ENCODE measurements at regions not wholly inside any gene's neighbourhood (a gene's known extent, or its start where the extent isn't known, plus 50 kb on each side); places are given as distances from the start of the nearest gene placed in this dataset.

DNA sequence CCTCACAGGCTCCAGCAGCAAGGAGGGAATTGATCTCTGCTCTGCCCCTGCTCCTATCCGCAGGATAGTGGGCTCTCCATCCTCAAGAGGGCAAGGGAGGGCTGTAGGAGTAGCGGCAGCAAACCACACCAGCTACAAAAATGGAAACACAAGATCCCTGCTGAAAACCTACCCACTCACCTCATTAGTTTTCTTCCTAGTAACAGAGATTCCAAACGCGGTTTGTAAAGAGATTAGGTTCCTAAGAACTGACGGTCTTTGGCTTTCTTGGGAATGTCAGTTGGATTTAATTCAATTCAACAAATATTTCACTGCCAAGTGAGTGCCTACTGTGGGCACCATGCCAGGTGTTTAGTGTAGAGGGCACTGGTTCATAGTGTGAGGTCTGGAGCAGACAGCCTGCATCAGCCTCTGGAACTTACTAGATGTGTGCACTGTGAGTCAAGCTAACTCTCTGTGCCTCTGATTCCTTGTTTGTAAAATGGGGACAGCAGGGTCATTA lies 84.7 kb downstream of the MRPL46 start:
- no peak for DNase-seq (ENCODE audit: low read depth in 2 of 2)

DNA sequence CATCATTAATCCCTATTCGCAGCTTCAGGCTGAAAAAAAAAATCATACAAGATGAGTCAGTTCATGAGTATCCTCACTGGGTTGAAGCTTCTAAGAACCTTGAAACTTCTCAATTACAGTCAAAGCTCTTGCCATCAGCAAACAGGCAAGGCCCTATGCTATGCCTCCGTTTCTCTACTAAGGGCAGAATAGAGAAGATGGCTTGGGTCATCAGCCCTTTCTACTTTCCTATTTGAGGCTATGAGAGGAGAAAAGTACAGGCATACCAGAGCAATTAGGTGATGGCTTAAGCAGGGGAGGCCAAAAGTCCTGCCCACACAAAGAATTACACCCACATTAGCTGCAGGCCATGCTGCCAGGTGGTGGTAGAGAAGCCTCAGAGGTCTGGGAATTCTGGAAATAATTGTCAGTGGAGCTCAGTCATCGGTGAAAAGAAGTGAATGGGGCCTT lies 89.0 kb downstream of the MRPL46 start:
- no peak for DNase-seq (ENCODE audit: low read depth in 2 of 2)

GRCh38 chr15:88377509-88377908 lies 89.7 kb downstream of the MRPL46 start:
- DNase-seq (ENCODE audit: low read depth in 2 of 2), result no peak

GRCh38 chr15:88376574-88377174 lies 90.5 kb downstream of the MRPL46 start:
- no peak for DNase-seq (ENCODE audit: low read depth in 2 of 2)

- DNase-seq (ENCODE audit: low read depth in 2 of 2), result peak; percentile 73 to 79
Observed at GRCh38 chr15:88375234-88375927, 91.8 kb downstream of the MRPL46 start.

- no peak for DNase-seq (ENCODE audit: low read depth in 2 of 2)
Observed at GRCh38 chr15:88365124-88365523, 102.1 kb downstream of the MRPL46 start.

GRCh38 chr15:88348579-88349230 lies 92.2 kb upstream of the NTRK3 start:
- DNase-seq (ENCODE audit: low read depth in 2 of 2), result no peak

GRCh38 chr15:88345962-88346361 lies 89.4 kb upstream of the NTRK3 start:
- no peak for DNase-seq (ENCODE audit: low read depth in 2 of 2)

- no peak for DNase-seq (ENCODE audit: low read depth in 2 of 2)
Observed at GRCh38 chr15:88344786-88345185, 88.2 kb upstream of the NTRK3 start.

DNA sequence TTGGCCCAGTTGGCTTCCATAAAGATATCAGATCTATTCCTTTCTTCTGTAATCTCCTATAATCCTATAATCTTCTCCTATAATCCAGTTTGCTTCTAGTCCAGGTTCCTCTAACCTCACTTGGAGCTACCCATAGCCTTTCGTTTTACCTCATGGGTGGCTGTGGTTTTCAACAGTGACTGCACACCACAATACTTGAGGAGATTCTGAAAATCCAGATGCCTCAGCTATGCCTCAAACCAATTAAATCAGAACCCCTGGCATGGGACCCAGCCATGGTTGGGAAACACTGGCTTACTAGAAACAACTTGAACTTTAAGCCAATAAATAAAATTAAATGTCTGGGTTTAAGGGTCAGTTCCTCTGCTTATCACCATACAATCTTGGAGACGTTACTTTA lies 86.1 kb upstream of the NTRK3 start:
- DNase-seq (ENCODE audit: low read depth in 2 of 2), result no peak

GRCh38 chr15:88341653-88342052 lies 85.1 kb upstream of the NTRK3 start:
- DNase-seq (ENCODE audit: low read depth in 2 of 2), result no peak

DNA sequence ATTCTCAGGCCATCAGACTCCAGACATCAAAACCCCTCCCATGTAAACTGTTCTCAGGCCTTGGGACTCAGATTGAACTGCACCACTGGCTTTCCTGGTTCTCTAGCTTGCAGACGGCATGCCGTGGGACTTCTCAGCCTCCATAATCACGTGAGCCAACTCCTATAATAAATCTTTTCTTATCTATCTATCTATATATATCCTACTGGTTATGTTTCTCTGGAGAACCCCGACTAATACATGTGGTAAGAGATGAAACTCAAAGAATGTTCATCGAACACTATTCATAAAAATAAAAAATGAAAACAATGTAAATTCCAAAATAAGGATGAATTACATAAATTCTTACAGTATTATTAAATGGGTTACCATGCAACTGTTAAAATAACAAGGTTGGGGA lies 84.5 kb upstream of the NTRK3 start:
- no peak for DNase-seq (ENCODE audit: low read depth in 2 of 2)

GRCh38 chr15:88337993-88338392 lies 81.5 kb upstream of the NTRK3 start:
- no peak for DNase-seq (ENCODE audit: low read depth in 2 of 2)

GRCh38 chr15:88335074-88335473 lies 78.5 kb upstream of the NTRK3 start:
- no peak for DNase-seq (ENCODE audit: low read depth in 2 of 2)

GRCh38 chr15:88334436-88334835 lies 77.9 kb upstream of the NTRK3 start:
- peak; percentile 30 to 36 for DNase-seq (ENCODE audit: low read depth in 2 of 2)

DNA sequence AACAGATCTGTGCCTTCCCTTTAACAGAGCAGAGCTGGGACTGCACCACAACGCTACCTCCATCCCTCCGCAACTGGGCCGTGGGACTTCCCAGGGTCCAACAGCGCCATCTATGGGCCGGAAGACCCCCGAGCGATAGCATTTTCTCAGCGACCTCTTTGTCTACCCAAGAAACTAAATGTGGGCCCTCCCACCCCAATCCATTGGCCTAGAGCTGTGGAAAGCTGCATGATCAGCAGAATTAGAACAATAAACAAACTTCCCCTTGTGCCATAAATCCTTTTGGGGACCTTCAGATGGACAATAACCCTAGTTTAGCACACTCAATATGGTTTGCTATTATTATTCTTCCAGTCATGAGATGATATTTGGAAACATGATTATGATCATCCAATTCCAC lies 74.8 kb upstream of the NTRK3 start:
- DNase-seq (ENCODE audit: low read depth in 2 of 2), result no peak

DNA sequence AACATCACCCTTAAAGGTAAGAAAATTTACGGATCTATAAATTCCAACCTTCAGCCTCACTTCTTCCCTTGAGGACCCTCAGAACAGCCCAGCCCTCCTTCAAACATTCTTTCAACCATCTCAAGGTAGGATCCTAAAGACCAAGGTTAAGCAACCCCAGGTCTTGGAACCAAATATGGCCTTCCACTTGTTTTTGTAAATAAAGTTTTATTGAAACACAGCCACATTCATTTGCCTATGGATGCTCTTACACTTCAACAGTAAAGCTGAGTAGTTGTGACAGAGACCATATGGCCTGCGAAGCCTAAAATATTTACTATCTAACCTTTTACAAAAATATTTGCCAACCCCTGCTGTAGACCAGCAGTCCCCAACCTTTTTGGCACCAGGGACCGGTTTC lies 70.4 kb upstream of the NTRK3 start:
- DNase-seq (ENCODE audit: low read depth in 2 of 2), result no peak

- DNase-seq (ENCODE audit: low read depth in 2 of 2), result no peak
Observed at GRCh38 chr15:88324741-88325065, 68.2 kb upstream of the NTRK3 start.

GRCh38 chr15:88323976-88324740 lies 67.6 kb upstream of the NTRK3 start:
- DNase-seq (ENCODE audit: low read depth in 2 of 2), result no peak

GRCh38 chr15:88323468-88323867 lies 66.9 kb upstream of the NTRK3 start:
- no peak for DNase-seq (ENCODE audit: low read depth in 2 of 2)

DNA sequence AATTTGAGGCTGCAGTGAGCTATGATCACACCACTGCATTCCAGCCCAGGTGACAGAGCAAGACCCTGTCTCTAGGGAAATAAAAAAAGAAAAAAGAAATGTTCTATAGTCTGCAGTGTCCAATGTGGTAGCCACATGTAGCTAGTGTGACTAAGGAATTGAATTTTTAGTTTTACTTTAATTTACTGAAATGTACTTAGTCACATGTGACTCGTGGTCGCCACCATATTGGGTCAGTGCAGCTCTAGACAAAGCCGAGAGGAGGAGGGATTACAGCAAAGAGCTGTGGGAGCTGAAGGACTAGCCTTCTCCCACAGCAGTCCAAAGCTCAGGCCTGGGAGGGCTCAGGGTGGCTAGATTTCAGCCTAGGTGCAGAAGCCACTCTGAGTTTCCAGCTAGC lies 65.9 kb upstream of the NTRK3 start:
- no peak for DNase-seq (ENCODE audit: low read depth in 2 of 2)

DNA sequence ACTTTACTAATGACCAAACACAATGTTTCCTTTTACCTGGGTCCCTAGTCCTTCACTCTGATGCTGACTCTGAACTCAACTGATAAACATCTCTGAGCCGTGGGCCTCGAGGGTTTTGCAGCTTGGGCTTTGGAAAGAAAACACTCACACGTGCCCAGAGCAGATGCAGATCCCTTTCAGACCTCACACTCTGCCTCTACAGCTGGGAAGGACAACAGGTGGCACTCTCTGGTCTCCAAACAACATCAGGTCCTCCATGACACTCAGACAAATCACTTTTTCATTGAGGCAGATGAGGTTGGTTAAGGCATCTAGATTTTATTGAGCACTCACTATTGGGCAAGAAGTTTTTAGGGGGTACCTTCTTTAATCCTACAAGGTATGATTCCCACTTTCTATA lies 64.7 kb upstream of the NTRK3 start:
- DNase-seq (ENCODE audit: low read depth in 2 of 2), result no peak
